CD14-positive monocyte (primary cell): ENCODE measurements at regions not wholly inside any gene's neighbourhood (a gene's known extent, or its start where the extent isn't known, plus 50 kb on each side); places are given as distances from the start of the nearest gene placed in this dataset.

Experiments
- DNase-seq, 3 donors: peaks; one replicate each; pipeline ENCODE4 v3.0.0-alpha.2; 2011 to 2022
- H2AFZ ChIP-seq: 2 replicates; pipeline ENCODE4 v1.6.0; 2012; ENCODE audit warnings: mild to moderate bottlenecking, low read depth, low read length, inconsistent platforms; ENCODE audit not compliant: insufficient read depth, poor library complexity, severe bottlenecking
- H3K27ac ChIP-seq, 2 donors: 1 replicate in 1 of 2; 2 replicates in 1 of 2; pipeline ENCODE4 v1.5.1; 2012 to 2013; ENCODE audit warnings: low read length in 2 of 2, control low read depth in 1 of 2, inconsistent platforms in 1 of 2, low read depth in 1 of 2, mild to moderate bottlenecking in 1 of 2
- H3K27me3 ChIP-seq, 2 donors: one replicate each; pipeline versions ENCODE4 v1.6.0 to v1.6.1; 2011 to 2013; ENCODE audit warnings: low read length in 2 of 2; ENCODE audit not compliant: control insufficient read depth in 2 of 2, insufficient read depth in 2 of 2
- H3K36me3 ChIP-seq, 2 donors: replicated peaks in 1 of 2; 1 replicate in 1 of 2; 2 replicates in 1 of 2; pipeline versions ENCODE4 v1.5.1 to v1.6.1; 2012 to 2013; ENCODE audit warnings: low read length in 2 of 2, control low read depth in 1 of 2, inconsistent platforms in 1 of 2, mild to moderate bottlenecking in 1 of 2; ENCODE audit not compliant: insufficient read depth in 2 of 2, control insufficient read depth in 1 of 2
- H3K4me1 ChIP-seq, 2 donors: 1 replicate in 1 of 2; 2 replicates in 1 of 2; pipeline versions ENCODE4 v1.5.1 to v1.6.1; 2012 to 2013; ENCODE audit warnings: low read length in 2 of 2, control low read depth in 1 of 2, inconsistent platforms in 1 of 2, mild to moderate bottlenecking in 1 of 2, moderate library complexity in 1 of 2; ENCODE audit not compliant: insufficient read depth in 2 of 2, control insufficient read depth in 1 of 2
- H3K4me2 ChIP-seq: replicated peaks from 2 replicates; pipeline ENCODE3; 2012; ENCODE audit warnings: low read length, moderate library complexity, mild to moderate bottlenecking; ENCODE audit not compliant: poor library complexity, severe bottlenecking; ENCODE audit errors: extremely low read depth
- H3K4me3 ChIP-seq, 3 experiments: fragments of 200-600 bp in 1 of 3; sonication (generic) in 1 of 3; replicated peaks in 1 of 3; 1 replicate in 2 of 3; 2 replicates in 1 of 3; pipeline ENCODE4 v1.5.1; 2011 to 2013; ENCODE audit warnings: low read length in 3 of 3, mild to moderate bottlenecking in 3 of 3, control low read depth in 2 of 3, low read depth in 2 of 3, inconsistent platforms in 1 of 3, moderate library complexity in 1 of 3
- H3K79me2 ChIP-seq: 2 replicates; pipeline ENCODE4 v1.6.0; 2012; ENCODE audit warnings: mild to moderate bottlenecking, control low read depth, inconsistent platforms, low read length, moderate library complexity; ENCODE audit not compliant: insufficient read depth
- H3K9ac ChIP-seq: 2 replicates; pipeline ENCODE4 v1.6.0; 2017; ENCODE audit warnings: low read length, mild to moderate bottlenecking; ENCODE audit not compliant: insufficient read depth, poor library complexity, severe bottlenecking
- H3K9me3 ChIP-seq, 2 donors: replicated peaks in 1 of 2; 1 replicate in 1 of 2; 2 replicates in 1 of 2; pipeline versions ENCODE4 v1.5.1 to v1.6.1; 2012 to 2013; ENCODE audit warnings: low read length in 2 of 2, control low read depth in 1 of 2; ENCODE audit not compliant: control insufficient read depth in 1 of 2, insufficient read depth in 1 of 2
- H4K20me1 ChIP-seq: 2 replicates; pipeline ENCODE4 v1.6.0; 2012; ENCODE audit warnings: mild to moderate bottlenecking, low read length, control low read depth, moderate library complexity; ENCODE audit not compliant: insufficient read depth
- H3K27ac Mint-ChIP-seq, 7 donors: one replicate each; pipeline ENCODE4 v1.8.0; 2020; ENCODE audit warnings: mild to moderate bottlenecking in 7 of 7, mixed read lengths in 7 of 7, moderate library complexity in 6 of 7, inconsistent platforms in 2 of 7
- H3K27me3 Mint-ChIP-seq, 3 donors: one replicate each; pipeline ENCODE4 v1.8.0; 2021 to 2022; ENCODE audit warnings: low read depth in 3 of 3, mild to moderate bottlenecking in 3 of 3, mixed read lengths in 3 of 3, moderate library complexity in 3 of 3, inconsistent platforms in 1 of 3
- H3K36me3 Mint-ChIP-seq, 2 donors: one replicate each; pipeline ENCODE4 v1.8.0; 2020; ENCODE audit warnings: mixed read lengths in 2 of 2, inconsistent platforms in 1 of 2, mild to moderate bottlenecking in 1 of 2
- H3K4me1 Mint-ChIP-seq: one replicate; pipeline ENCODE4 v1.8.0; 2020; ENCODE audit warnings: mild to moderate bottlenecking, mixed read lengths
- H3K4me3 Mint-ChIP-seq, 2 donors: one replicate each; pipeline ENCODE4 v1.8.0; 2020; ENCODE audit warnings: mild to moderate bottlenecking in 2 of 2, mixed read lengths in 2 of 2, moderate library complexity in 1 of 2
- H3K9me3 Mint-ChIP-seq, 7 donors: one replicate each; pipeline ENCODE4 v1.8.0; 2020 to 2022; ENCODE audit warnings: mixed read lengths in 7 of 7, mild to moderate bottlenecking in 6 of 7, moderate library complexity in 6 of 7, inconsistent platforms in 2 of 7
- CTCF ChIP-seq: fragments of 200-600 bp; IDR thresholded peaks from one replicate; pipeline ENCODE4 v1.8.0; 2022; ENCODE audit warnings: antibody characterized with exemption, mild to moderate bottlenecking
- WGBS: methylation state at CpG from one replicate; pipeline ENCODE4 v1.1.5; 2013; ENCODE audit warnings: missing lambda C conversion rate; ENCODE audit not compliant: insufficient coverage; 5-methylcytosine and 5-hydroxymethylcytosine counted together
- intact Hi-C, 2 donors: fragments of 100-400 bp; cut with micrococcal nuclease; formaldehyde crosslinking; loops; one replicate each; pipeline versions ENCODE4 v1.15.0 to v1.15.1; 2023

GRCh38 chr16:87186446-87186845 is 130.7 kb downstream of the C16orf95 start:
- H3K27ac ChIP-seq: no peak overlapping the region
- Mint-ChIP-seq H3K4me1 (no peaks in the 10 kb centered on the region), H3K9me3 (peaks cover 8 to 41% (median 20%) of the 10 kb centered on the region in 7 donors), H3K27ac (no peak overlapping the region), H3K36me3 (no peaks in the 10 kb centered on the region), H3K27me3 (peaks cover 0 to 3% (median 1%) of the 10 kb centered on the region in 3 donors), H3K4me3 (no peak overlapping the region)
- TF ChIP-seq CTCF: no peak
- H3K4me1 ChIP-seq: no peaks in the 10 kb centered on the region
- peaks cover 30 to 42% of the 10 kb centered on the region in 2 donors for H3K9me3 ChIP-seq
- intact Hi-C loops: no loop called here
- no peaks in the 10 kb centered on the region for H4K20me1 ChIP-seq
- no peaks in the 10 kb centered on the region for H3K79me2 ChIP-seq
- no peak for DNase-seq
- 98% methylated on average over 16 of the region's 17 CpGs for WGBS
- no peaks in the 10 kb centered on the region for H3K27me3 ChIP-seq
- H2AFZ ChIP-seq: no peak overlapping the region
- H3K36me3 ChIP-seq: no peaks in the 10 kb centered on the region
- H3K4me2 ChIP-seq: no peak overlapping the region
- no peak overlapping the region for H3K9ac ChIP-seq
- H3K4me3 ChIP-seq: no peak overlapping the region

GRCh38 chr16:87186876-87187533 is 130.2 kb downstream of the C16orf95 start:
- Histone ChIP-seq H3K4me2 (no peak overlapping the region), H3K4me3 (no peak overlapping the region), H4K20me1 (no peaks in the 10 kb centered on the region), H3K9ac (no peak overlapping the region), H3K27me3 (no peaks in the 10 kb centered on the region), H3K79me2 (no peaks in the 10 kb centered on the region), H2AFZ (no peak overlapping the region), H3K4me1 (no peaks in the 10 kb centered on the region), H3K9me3 (peaks cover 30 to 42% of the 10 kb centered on the region in 2 donors), H3K27ac (no peak overlapping the region), H3K36me3 (no peaks in the 10 kb centered on the region)
- 83% methylated on average over 10 of the region's 11 CpGs for WGBS
- intact Hi-C loops: no loop called here
- Mint-ChIP-seq H3K27ac (no peak overlapping the region), H3K27me3 (peaks cover 0 to 3% (median 1%) of the 10 kb centered on the region in 3 donors), H3K4me1 (no peaks in the 10 kb centered on the region), H3K4me3 (no peak overlapping the region), H3K9me3 (peaks cover 8 to 42% (median 20%) of the 10 kb centered on the region in 7 donors), H3K36me3 (no peaks in the 10 kb centered on the region)
- DNase-seq: no peak
- TF ChIP-seq CTCF: no peak
